Spinal cord (tissue), 9 donors: ENCODE measurements at regions not wholly inside any gene's neighbourhood (a gene's known extent, or its start where the extent isn't known, plus 50 kb on each side); places are given as distances from the start of the nearest gene placed in this dataset.

Source experiments
- DNase-seq, 6 donors: peaks; one replicate each; pipeline versions ENCODE4 v3.0.0 to v3.0.0-alpha.2; 2013 to 2015; ENCODE audit warnings: low spot score in 6 of 6, low read depth in 4 of 6
- H3K27ac ChIP-seq: one replicate; pipeline ENCODE4 v1.5.1; 2013; ENCODE audit warnings: low read depth, low read length, control low read depth
- H3K27me3 ChIP-seq: one replicate; pipeline ENCODE4 v1.6.1; 2013; ENCODE audit warnings: low read length; ENCODE audit not compliant: control insufficient read depth, insufficient read depth
- H3K36me3 ChIP-seq: one replicate; pipeline ENCODE4 v1.6.1; 2013; ENCODE audit warnings: low read length; ENCODE audit not compliant: control insufficient read depth, insufficient read depth
- H3K4me1 ChIP-seq: one replicate; pipeline ENCODE4 v1.6.1; 2013; ENCODE audit warnings: low read length; ENCODE audit not compliant: control insufficient read depth, insufficient read depth
- H3K4me3 ChIP-seq: one replicate; pipeline ENCODE4 v1.5.1; 2013; ENCODE audit warnings: low read depth, low read length, control low read depth
- H3K9me3 ChIP-seq: one replicate; pipeline ENCODE4 v1.6.1; 2013; ENCODE audit warnings: low read length; ENCODE audit not compliant: control insufficient read depth, insufficient read depth
- WGBS: methylation state at CpG from one replicate; pipeline ENCODE4 v1.1.5; 2013; ENCODE audit warnings: missing lambda C conversion rate; ENCODE audit not compliant: insufficient coverage; 5-methylcytosine and 5-hydroxymethylcytosine counted together
- donor health status: healthy.

DNA sequence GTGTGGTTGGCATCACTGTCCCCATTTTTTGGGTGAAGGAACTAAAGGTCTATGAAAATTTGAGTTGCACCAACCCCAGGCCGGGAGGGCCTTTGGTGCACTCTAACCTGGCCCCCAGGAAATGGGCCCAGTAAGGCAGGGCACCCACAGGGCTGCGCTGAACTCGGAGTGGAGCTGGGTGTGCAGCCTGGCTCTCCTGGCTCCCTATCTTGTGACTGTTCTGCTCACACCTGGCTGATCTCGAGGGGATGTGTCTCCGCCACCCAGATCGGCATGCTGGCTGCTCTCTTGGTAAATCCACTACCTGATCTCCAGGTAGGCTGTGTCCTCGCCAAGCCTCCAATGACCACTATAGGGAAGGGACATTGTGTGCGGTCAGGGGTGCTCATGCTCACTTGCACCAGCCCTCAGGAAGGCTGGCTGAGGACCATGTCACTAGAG, 259.8 kb downstream of the NSG2 start:
- DNase-seq, result no peak
- WGBS, result 89% methylated on average over 7 of the region's 8 CpGs

DNA sequence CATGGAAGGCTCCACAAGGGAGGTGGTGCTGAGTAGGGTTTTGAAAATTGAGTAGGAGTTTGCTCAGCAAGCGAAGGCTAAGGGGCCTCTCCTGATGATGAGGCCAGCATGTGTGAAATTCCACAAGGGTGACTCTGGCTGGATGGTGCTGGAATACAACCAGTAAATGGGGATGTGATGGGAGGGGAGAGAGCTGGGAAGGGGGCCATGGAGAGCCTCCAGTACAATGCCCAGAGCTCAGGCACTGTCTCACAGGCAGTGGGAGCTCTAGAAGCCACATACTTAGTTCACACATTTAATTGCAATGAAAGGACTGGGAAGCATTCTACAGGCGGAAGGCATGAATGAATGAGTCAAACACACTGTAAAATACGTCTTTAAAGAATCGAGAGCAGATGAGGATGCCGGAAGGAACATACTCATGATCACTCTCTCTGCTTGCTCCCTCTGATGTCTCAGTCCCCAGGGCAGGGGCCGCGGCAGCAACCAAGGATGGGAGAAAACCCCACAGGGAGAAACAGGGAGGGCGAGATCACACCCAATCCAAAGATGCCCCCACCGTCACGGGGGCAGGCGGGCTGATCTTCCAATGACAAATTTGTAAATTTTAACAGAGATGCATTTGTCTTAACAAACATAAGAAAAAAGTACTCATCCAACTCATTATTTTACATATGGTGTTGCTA, 261.0 kb downstream of the NSG2 start:
- Histone ChIP-seq H3K9me3 (no peaks in the 10 kb centered on the region), H3K36me3 (no peaks in the 10 kb centered on the region), H3K4me1 (peaks cover 31% of the 10 kb centered on the region), H3K27ac (no peak overlapping the region), H3K4me3 (no peak overlapping the region), H3K27me3 (no peaks in the 10 kb centered on the region)
- WGBS, result 64% methylated on average over 4 of the region's 11 CpGs
- DNase-seq, result no peak

More for the DNA sequence above, 259.8 kb downstream of the NSG2 start:
- Histone ChIP-seq H3K9me3 (no peaks in the 10 kb centered on the region), H3K36me3 (no peaks in the 10 kb centered on the region), H3K27ac (no peak overlapping the region), H3K4me3 (no peak overlapping the region), H3K27me3 (peaks cover 2% of the 10 kb centered on the region), H3K4me1 (peaks cover 30% of the 10 kb centered on the region)

GRCh38 chr5:174307031-174307408, 261.5 kb downstream of the NSG2 start:
- peak in 1 of 6 donors; percentile 72 for DNase-seq
- no peak overlapping the region for H3K27ac ChIP-seq
- 42% methylated on average over 10 of the region's 11 CpGs for WGBS
- no peaks in the 10 kb centered on the region for H3K27me3 ChIP-seq
- no peaks in the 10 kb centered on the region for H3K36me3 ChIP-seq
- no peak overlapping the region for H3K4me3 ChIP-seq
- H3K9me3 ChIP-seq, result no peaks in the 10 kb centered on the region
- H3K4me1 ChIP-seq, result peaks cover 35% of the 10 kb centered on the region

- no peak overlapping the region for H3K27ac ChIP-seq
- 91% methylated on average over 12 of the region's 12 CpGs for WGBS
Measured at GRCh38 chr5:174307656-174308271, 262.3 kb downstream of the NSG2 start.

GRCh38 chr5:174309131-174309795, 263.8 kb downstream of the NSG2 start:
- no peaks in the 10 kb centered on the region for H3K27me3 ChIP-seq

More at GRCh38 chr5:174307656-174308271, 262.3 kb downstream of the NSG2 start:
- Histone ChIP-seq H3K36me3 (no peaks in the 10 kb centered on the region), H3K27me3 (no peaks in the 10 kb centered on the region), H3K9me3 (no peaks in the 10 kb centered on the region), H3K4me1 (peaks cover 37% of the 10 kb centered on the region), H3K4me3 (no peak overlapping the region)
- DNase-seq, result no peak

DNA sequence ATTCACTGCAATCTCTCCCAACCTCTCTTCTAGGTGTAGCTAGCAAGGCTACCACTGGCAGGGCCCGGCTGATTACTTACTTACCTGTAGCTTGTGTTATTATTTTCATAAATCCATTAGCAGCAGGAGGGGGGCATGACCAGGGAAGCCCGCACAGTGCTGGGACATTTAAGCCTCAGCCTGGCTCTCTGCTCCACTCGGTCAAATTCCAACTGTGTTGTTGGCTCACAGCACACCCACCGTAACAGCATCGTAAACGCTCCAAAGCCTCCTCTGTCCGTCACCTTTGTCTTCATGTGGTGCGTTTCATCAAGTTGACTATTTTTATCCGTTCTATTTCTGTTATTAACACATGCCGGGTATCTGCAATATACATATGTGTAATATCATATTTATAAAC, 264.7 kb downstream of the NSG2 start:
- 56% methylated on average over 2 of the region's 10 CpGs for WGBS
- H3K4me1 ChIP-seq, result peaks cover 37% of the 10 kb centered on the region
- no peaks in the 10 kb centered on the region for H3K27me3 ChIP-seq
- H3K4me3 ChIP-seq, result no peak overlapping the region
- no peaks in the 10 kb centered on the region for H3K36me3 ChIP-seq
- H3K27ac ChIP-seq, result no peak overlapping the region
- no peak for DNase-seq
- no peaks in the 10 kb centered on the region for H3K9me3 ChIP-seq

More at GRCh38 chr5:174309131-174309795, 263.8 kb downstream of the NSG2 start:
- Histone ChIP-seq H3K4me3 (no peak overlapping the region), H3K9me3 (no peaks in the 10 kb centered on the region), H3K4me1 (peaks cover 37% of the 10 kb centered on the region), H3K36me3 (no peaks in the 10 kb centered on the region), H3K27ac (no peak overlapping the region)
- DNase-seq, result peak in 1 of 6 donors; percentile 62
- 64% methylated on average over 13 of the region's 14 CpGs for WGBS

DNA sequence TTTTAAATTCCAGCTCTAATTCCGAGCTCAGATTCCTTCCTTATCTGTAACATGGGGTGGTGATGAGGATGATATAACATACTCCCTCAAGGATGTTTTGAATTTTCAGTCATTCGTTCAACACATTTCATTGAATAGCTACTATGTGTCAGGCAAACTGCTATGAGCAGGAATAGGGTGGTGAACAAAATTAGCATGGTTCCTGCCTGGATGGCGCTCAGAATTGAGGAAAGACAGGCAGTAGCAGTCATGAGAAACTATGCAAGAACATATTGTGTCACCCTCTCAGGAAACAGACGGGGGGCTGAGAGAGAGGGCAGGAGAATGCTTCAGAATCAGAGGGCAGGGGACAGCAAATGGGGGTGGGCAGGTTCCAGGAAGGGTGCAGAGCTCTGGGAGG, 265.2 kb downstream of the NSG2 start:
- Histone ChIP-seq H3K36me3 (no peaks in the 10 kb centered on the region), H3K4me1 (peaks cover 37% of the 10 kb centered on the region), H3K9me3 (no peaks in the 10 kb centered on the region), H3K4me3 (no peak overlapping the region), H3K27ac (no peak overlapping the region), H3K27me3 (no peaks in the 10 kb centered on the region)
- 63% methylated on average over 2 of the region's 4 CpGs for WGBS
- peak in 1 of 6 donors; percentile 68 for DNase-seq

- H3K4me3 ChIP-seq, result no peak overlapping the region
- H3K27ac ChIP-seq, result no peak overlapping the region
- H3K36me3 ChIP-seq, result no peaks in the 10 kb centered on the region
- H3K4me1 ChIP-seq, result peaks cover 37% of the 10 kb centered on the region
- DNase-seq, result no peak
- no peaks in the 10 kb centered on the region for H3K9me3 ChIP-seq
- WGBS, result 87% methylated on average over 16 of the region's 17 CpGs
- no peaks in the 10 kb centered on the region for H3K27me3 ChIP-seq
Measured at GRCh38 chr5:174311121-174311520, 265.6 kb downstream of the NSG2 start.

DNA sequence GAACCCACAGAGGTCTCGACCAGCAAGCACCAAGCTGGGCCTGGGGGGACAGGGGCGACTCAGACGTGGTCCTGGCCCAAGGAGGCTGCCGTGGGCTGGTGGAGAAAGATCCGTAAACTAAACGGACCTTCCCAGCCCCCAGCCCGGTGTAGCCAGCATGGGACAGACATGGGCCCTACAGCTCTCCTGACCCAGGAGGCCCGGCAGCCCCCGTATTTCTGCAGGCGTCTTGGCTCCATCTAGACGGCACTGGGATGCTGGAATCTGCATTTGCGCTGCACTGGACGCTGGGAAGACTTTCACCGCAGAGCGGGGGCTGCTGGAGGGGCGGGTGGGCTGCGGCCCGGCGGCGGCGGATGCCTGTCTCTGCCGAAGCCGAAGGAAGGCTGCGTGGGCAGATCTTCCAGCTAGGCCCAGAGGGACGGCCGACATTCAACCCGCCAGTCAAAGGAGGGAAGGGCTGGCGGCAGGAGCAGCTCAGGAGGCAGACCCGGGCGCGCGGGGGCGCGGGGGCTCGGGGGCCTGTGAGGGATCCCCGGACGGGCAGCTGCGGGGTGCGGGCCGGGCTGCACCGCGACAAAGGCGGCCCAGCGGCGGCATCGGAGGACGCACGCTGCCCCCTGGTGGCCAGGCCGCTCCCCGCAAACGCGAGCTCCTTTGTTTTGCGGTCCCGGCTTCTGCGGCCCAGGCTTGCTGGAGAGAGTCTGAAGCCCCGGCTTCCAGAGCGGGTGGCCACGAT, 266.2 kb downstream of the NSG2 start:
- Histone ChIP-seq H3K4me1 (peaks cover 37% of the 10 kb centered on the region), H3K4me3 (peak overlapping the region; percentile 27), H3K27me3 (no peaks in the 10 kb centered on the region), H3K9me3 (no peaks in the 10 kb centered on the region), H3K36me3 (no peaks in the 10 kb centered on the region), H3K27ac (no peak overlapping the region)
- DNase-seq, result peak in 5 of 6 donors; percentile 59 to 96 (median 76)
- 5% methylated on average over 58 of the region's 58 CpGs for WGBS
